ENCODE measurements at regions not wholly inside any gene's neighbourhood (a gene's known extent, or its start where the extent isn't known, plus 50 kb on each side); places are given as distances from the start of the nearest gene placed in this dataset.
"Not testable (repeated sequence)": the region's sequence is repeated elsewhere in the genome, so short reads cannot be mapped to it uniquely, and the experiment has no call there.

DNA sequence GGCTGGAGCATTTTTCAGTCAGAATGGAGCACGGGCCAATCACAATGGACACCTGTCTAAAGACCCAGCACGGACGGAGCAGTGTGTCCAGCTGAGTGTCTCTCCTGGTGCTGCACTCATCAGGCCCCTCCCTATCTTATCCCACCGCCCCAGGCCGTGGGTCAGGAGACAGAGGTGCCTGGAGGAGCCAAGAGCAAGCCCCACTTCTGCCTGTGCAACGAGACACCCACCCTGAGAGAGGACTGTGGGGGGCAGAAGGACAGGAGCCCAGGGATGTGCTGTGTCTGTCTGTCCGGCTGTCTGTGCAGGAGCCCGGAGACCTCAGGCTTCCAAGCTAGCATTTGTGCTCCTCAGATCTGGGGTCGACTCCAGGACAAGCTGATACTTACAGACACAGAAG lies 69.6 kb upstream of the SFSWAP start:
- Histone ChIP-seq H3K36me3 (no peaks in the 10 kb centered on the region), H3K9me3 (no peaks in the 10 kb centered on the region), H3K27ac (no peak overlapping the region), H3K4me3 (no peak overlapping the region), H3K4me1 (no peaks in the 10 kb centered on the region), H3K27me3 (peaks cover 0 to 72% (median 0%) of the 10 kb centered on the region in 4 donors)
- TF ChIP-seq POLR2A (IDR thresholded peaks at IDR 0.05) = no peak
- TF ChIP-seq, protein P1, sequence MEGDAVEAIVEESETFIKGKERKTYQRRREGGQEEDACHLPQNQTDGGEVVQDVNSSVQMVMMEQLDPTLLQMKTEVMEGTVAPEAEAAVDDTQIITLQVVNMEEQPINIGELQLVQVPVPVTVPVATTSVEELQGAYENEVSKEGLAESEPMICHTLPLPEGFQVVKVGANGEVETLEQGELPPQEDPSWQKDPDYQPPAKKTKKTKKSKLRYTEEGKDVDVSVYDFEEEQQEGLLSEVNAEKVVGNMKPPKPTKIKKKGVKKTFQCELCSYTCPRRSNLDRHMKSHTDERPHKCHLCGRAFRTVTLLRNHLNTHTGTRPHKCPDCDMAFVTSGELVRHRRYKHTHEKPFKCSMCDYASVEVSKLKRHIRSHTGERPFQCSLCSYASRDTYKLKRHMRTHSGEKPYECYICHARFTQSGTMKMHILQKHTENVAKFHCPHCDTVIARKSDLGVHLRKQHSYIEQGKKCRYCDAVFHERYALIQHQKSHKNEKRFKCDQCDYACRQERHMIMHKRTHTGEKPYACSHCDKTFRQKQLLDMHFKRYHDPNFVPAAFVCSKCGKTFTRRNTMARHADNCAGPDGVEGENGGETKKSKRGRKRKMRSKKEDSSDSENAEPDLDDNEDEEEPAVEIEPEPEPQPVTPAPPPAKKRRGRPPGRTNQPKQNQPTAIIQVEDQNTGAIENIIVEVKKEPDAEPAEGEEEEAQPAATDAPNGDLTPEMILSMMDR (IDR thresholded peaks at IDR 0.05) = no peak
- intact Hi-C loops (cut with DNase I) = loop anchor here (5.0 kb wide), 1 partner anchor 329 kb away; no protein-coding TSS in a partner anchor
- no peak for DNase-seq
- WGBS, 2 donors = 66 to 77% methylated on average over 3 to 4 of the region's 9 CpGs

DNA sequence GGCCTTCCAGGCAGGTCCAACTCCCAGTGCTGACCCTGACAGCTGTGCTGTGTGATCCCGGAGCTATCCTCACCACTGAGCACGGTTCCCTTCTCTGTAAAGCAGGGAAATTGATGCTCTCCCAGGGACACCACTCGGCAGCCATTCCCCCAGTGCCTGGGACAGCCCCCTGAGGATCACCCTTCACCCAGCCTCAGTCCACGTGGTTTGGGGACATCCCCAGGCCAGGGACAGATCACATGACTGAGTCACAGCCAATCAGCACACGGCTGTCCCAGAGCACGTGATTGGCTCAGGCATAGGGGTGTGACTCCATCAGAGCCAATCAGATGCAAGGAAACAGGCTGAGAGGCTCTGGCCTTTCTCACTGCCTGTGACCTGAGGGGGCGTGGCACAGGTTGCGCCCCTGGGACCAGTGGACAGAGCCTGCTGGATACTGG lies 68.8 kb upstream of the SFSWAP start:
- H3K4me1 ChIP-seq = no peaks in the 10 kb centered on the region
- H3K4me3 ChIP-seq = no peak overlapping the region
- no peaks in the 10 kb centered on the region for H3K36me3 ChIP-seq
- H3K9me3 ChIP-seq = no peaks in the 10 kb centered on the region
- TF ChIP-seq, protein P1 (IDR thresholded peaks at IDR 0.05) = no peak
- no peak for TF ChIP-seq POLR2A (IDR thresholded peaks at IDR 0.05)
- 72% methylated on average over 3 of the region's 8 CpGs; no CpG with 5 or more reads in 1 of the 2 donors for WGBS, 2 donors
- DNase-seq = no peak
- intact Hi-C loops (cut with DNase I) = loop anchor here (5.0 kb wide), 1 partner anchor 330 kb away; no protein-coding TSS in a partner anchor
- no peak overlapping the region for H3K27ac ChIP-seq
- peaks cover 0 to 67% (median 0%) of the 10 kb centered on the region in 4 donors for H3K27me3 ChIP-seq

DNA sequence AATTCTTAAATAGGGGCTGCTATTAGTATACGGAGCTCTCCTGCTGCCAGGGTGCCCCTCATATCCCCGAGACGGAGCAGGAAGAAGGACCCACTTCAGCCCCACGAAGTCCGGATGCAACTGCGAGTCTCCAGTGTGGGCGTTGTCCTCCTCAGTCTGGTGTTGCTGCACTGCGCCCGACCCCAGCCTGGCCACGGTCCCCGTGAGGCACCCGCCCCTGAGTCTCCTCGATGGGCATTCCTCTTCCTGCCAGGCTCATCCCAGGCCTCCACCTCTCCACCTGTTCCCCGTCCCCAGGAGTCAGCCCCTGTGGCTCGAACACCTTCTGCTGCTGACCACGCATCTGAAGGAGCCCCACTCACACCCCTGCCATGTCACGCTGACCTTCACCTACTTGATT lies 68.1 kb upstream of the SFSWAP start:
- H3K9me3 ChIP-seq = no peaks in the 10 kb centered on the region
- no peak overlapping the region for H3K4me3 ChIP-seq
- TF ChIP-seq, protein P1 (IDR thresholded peaks at IDR 0.05) = no peak
- no peak for TF ChIP-seq POLR2A (IDR thresholded peaks at IDR 0.05)
- H3K27me3 ChIP-seq = peaks cover 0 to 61% (median 0%) of the 10 kb centered on the region in 4 donors
- no peak for DNase-seq
- H3K36me3 ChIP-seq = no peaks in the 10 kb centered on the region
- 74 to 88% methylated on average over 9 to 15 of the region's 17 CpGs for WGBS, 2 donors
- no peak overlapping the region for H3K27ac ChIP-seq
- H3K4me1 ChIP-seq = no peaks in the 10 kb centered on the region
- intact Hi-C loops (cut with DNase I) = loop anchor here (5.0 kb wide), 1 partner anchor 330 kb away; no protein-coding TSS in a partner anchor

DNA sequence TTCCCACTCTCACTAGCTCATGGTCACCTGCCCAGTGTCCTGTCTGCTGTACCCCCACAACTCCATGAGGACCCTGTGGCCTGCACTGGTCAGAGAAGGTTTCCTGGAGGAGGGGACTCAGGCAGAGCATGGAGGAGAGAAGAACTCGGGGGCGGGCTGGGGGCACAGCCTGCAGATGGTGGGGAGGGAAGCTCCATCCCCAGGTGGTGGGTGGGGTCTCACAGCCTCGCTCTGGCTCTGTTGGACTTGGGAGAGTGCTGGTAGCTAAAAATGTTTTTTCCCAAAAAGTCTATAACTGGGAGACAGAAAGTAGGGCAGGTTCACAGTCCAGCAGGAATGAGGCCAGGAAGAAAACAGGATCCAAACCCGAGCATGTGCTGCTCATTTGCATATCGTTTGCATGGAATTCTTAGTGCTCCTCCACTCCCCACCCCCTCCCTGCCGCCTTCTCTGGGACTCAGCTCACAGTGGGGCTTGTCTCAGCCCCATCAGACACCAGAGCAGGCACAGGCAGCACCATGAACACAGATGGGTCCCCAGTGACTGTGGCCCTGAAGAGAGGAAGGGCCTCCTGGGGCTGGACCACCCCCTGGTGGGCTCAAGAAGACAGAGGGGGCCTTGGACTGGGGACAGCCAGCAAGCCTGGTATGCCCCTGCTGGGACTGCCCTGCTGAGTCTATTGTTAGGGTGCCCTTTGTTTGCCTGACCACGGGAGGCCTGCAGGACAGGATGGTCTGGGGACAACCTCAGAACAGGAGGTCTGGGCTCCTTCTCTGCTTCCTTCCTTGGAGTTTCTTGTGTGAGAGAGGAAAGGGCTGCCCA lies 67.0 kb upstream of the SFSWAP start:
- no peak overlapping the region for H3K4me3 ChIP-seq
- 26 to 37% methylated on average over 4 to 5 of the region's 7 CpGs for WGBS, 2 donors
- TF ChIP-seq, protein P1 (IDR thresholded peaks at IDR 0.05) = no peak
- TF ChIP-seq POLR2A (IDR thresholded peaks at IDR 0.05) = no peak
- no peak overlapping the region for H3K27ac ChIP-seq
- H3K4me1 ChIP-seq = no peaks in the 10 kb centered on the region
- peaks cover 0 to 53% (median 0%) of the 10 kb centered on the region in 4 donors for H3K27me3 ChIP-seq
- intact Hi-C loops (cut with DNase I) = loop anchor here (5.0 kb wide), 1 partner anchor 332 kb away; no protein-coding TSS in a partner anchor
- H3K9me3 ChIP-seq = no peaks in the 10 kb centered on the region
- no peaks in the 10 kb centered on the region for H3K36me3 ChIP-seq
- no peak for DNase-seq

DNA sequence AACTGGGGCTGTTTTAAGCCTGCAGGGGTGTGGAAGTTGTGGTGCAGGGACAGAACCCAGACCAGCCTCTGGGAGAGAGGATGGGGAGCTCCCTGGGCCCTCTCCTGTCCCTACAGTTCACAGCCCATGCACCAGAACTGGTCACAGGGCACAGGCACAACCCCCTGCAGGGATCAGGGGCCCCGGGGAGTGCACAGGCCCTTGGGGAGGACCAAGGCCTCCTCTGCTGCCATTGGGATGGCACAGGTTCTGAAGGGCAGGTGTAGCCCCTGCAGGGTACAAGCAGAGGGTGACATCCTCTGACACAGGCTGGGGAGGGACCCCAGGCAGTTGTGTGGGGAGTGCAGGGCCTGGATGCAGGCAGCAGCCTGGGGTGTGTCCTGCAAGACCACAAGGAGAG lies 66.4 kb upstream of the SFSWAP start:
- Histone ChIP-seq H3K9me3 (no peaks in the 10 kb centered on the region), H3K4me1 (no peaks in the 10 kb centered on the region), H3K4me3 (no peak overlapping the region), H3K27me3 (peaks cover 0 to 48% (median 0%) of the 10 kb centered on the region in 4 donors), H3K27ac (no peak overlapping the region), H3K36me3 (no peaks in the 10 kb centered on the region)
- no CpG with 5 or more reads among the region's 1 CpG for WGBS, 2 donors
- TF ChIP-seq, protein P1 (IDR thresholded peaks at IDR 0.05) = no peak
- no peak for TF ChIP-seq POLR2A (IDR thresholded peaks at IDR 0.05)
- intact Hi-C loops (cut with DNase I) = loop anchor here (5.0 kb wide), 1 partner anchor 332 kb away; no protein-coding TSS in a partner anchor
- DNase-seq = no peak

DNA sequence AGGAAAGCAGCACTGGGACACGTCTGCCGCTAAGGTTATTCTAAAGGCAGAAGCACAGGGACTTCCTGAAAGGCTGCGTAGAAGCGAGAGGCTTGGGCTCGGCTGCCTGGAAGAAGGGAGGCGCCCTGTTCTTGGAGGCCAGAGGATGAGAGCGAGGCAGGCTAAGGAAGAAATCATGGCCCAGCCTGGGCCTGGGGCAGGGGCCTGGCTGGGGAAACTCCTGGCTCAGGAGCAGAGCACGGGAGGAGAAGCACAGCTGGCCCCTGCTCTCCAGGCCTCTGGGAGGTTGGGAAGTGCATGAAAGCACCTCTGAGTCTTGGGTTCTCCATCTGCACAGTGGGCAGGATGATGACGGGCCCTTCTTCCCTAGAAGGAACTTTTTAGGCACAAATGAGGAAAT lies 66.0 kb upstream of the SFSWAP start:
- peaks cover 0 to 48% (median 0%) of the 10 kb centered on the region in 4 donors for H3K27me3 ChIP-seq
- not testable (repeated sequence) for H3K9me3 ChIP-seq, H3K36me3 ChIP-seq, DNase-seq, H3K4me1 ChIP-seq, H3K4me3 ChIP-seq, H3K27ac ChIP-seq
- WGBS, 2 donors = 79 to 92% methylated on average over 5 to 7 of the region's 9 CpGs
- intact Hi-C loops (cut with DNase I) = loop anchor here (5.0 kb wide), 1 partner anchor 333 kb away; no protein-coding TSS in a partner anchor

DNA sequence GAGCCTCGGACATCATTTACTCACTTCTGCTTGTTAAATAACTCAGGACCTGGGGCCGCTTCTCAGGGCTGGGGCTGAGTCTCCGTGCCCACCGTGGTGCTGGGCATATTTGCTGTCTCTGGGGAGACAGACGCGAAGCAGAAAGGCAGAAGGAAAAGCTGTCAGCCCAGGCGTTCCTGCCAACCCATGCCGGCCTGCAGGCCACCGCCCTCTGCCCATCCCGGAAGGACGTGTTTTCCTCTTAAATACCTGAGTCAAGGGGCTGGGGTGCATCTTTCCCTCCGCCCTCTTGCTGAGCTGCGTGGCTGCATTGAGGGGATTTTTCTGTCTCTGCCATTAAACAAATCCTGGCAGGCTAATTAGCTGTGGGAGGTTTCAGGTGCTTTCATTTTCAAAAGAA lies 65.3 kb upstream of the SFSWAP start:
- DNase-seq; H3K4me3 ChIP-seq; H3K27ac ChIP-seq; H3K9me3 ChIP-seq; H3K4me1 ChIP-seq; H3K36me3 ChIP-seq; intact Hi-C loops (cut with DNase I): not testable (repeated sequence)
- peaks cover 0 to 49% (median 0%) of the 10 kb centered on the region in 4 donors for H3K27me3 ChIP-seq
- WGBS, 2 donors = 13% methylated on average over 3 of the region's 13 CpGs; no CpG with 5 or more reads in 1 of the 2 donors

Measured in esophagus squamous epithelium (tissue), 5 donors.